AG04450 (cell line): ENCODE measurements at regions not wholly inside any gene's neighbourhood (a gene's known extent, or its start where the extent isn't known, plus 50 kb on each side); places are given as distances from the start of the nearest gene placed in this dataset.
A peak's percentile ranks its signal among the peaks of the same experiment; 100 is the strongest.
"Not testable (repeated sequence)": the region's sequence is repeated elsewhere in the genome, so short reads cannot be mapped to it uniquely, and the experiment has no call there.

ENCODE experiments used
- CTCF ChIA-PET: fragments of 300-600, 350-600 bp; formaldehyde crosslinking; extraction: SDS; loops from one replicate; lab custom pipeline; 2022; ENCODE audit warnings: antibody characterized with exemption, inconsistent platforms; lab: Charles Lee
- POLR2A ChIA-PET: fragments of 350-600 bp; formaldehyde crosslinking; extraction: SDS; loops from one replicate; lab custom pipeline; 2021; ENCODE audit warnings: antibody characterized with exemption, inconsistent platforms; lab: Yijun Ruan, JAX
- DNase-seq: peaks from one replicate; pipeline ENCODE4 v3.0.0-alpha.2; 2011; ENCODE audit warnings: low read depth, low spot score
- H3K27ac ChIP-seq: one replicate; pipeline ENCODE4 v1.5.1; 2012; ENCODE audit warnings: low read depth, low read length, control low read depth
- H3K27me3 ChIP-seq: one replicate; pipeline ENCODE4 v1.6.0; 2012; ENCODE audit warnings: low read length; ENCODE audit not compliant: control insufficient read depth, insufficient read depth
- H3K4me3 ChIP-seq: 2 replicates; pipeline ENCODE4 v1.5.1; 2011; ENCODE audit warnings: mild to moderate bottlenecking, low read depth, low read length, control low read depth
- H3K9me3 ChIP-seq: 2 replicates; pipeline ENCODE4 v1.5.1; 2012; ENCODE audit warnings: low read length; ENCODE audit not compliant: control insufficient read depth, insufficient read depth
- TF ChIP-seq, protein P1 (sequence below): IDR thresholded peaks from 2 replicates; pipeline ENCODE4 v1.5.1; 2011; ENCODE audit warnings: low read depth, low read length, control low read depth, inconsistent platforms

DNA sequence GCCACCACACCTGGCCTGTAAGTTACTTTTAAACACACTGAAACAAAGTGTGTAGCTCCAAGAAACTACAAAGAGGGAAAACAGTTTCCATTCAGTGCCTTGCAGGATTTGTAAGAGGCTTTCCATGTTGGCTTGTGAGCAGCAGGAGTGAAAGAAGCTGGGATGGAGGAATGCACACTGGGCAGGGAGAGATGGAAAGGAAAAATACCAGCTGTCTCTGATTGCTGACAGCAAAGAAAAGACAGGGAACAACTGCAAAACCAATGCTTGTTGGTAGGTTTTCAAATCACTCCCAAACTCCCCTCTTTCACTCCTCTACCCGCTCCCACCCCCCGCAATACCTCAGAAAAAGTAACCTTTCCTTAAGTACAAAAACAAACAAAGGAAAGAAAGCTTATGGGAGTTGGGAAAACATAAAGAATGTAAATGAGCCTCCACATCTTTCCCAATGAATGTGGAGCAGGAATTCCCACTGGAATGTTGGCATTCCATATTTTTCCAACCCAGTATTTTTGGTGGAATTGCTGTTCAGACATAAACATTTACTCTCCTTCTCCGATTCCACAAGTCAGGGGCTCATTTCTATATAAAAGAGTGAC lies 166.1 kb downstream of the THBS2 start:
- Histone ChIP-seq H3K27me3 (no peaks in the 10 kb centered on the region), H3K4me3 (no peak overlapping the region), H3K27ac (peak overlapping the region; percentile 59), H3K9me3 (peaks cover 17% of the 10 kb centered on the region)
- CTCF ChIA-PET = no interaction called here
- POLR2A ChIA-PET = interaction anchor here (0.9 to 1.5 kb wide), 5 partner anchors 10 to 127 kb away, joined by 3 to 16 read pairs (median 3); no protein-coding TSS in a partner anchor
- TF ChIP-seq, protein P1, sequence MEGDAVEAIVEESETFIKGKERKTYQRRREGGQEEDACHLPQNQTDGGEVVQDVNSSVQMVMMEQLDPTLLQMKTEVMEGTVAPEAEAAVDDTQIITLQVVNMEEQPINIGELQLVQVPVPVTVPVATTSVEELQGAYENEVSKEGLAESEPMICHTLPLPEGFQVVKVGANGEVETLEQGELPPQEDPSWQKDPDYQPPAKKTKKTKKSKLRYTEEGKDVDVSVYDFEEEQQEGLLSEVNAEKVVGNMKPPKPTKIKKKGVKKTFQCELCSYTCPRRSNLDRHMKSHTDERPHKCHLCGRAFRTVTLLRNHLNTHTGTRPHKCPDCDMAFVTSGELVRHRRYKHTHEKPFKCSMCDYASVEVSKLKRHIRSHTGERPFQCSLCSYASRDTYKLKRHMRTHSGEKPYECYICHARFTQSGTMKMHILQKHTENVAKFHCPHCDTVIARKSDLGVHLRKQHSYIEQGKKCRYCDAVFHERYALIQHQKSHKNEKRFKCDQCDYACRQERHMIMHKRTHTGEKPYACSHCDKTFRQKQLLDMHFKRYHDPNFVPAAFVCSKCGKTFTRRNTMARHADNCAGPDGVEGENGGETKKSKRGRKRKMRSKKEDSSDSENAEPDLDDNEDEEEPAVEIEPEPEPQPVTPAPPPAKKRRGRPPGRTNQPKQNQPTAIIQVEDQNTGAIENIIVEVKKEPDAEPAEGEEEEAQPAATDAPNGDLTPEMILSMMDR = no peak
- DNase-seq = no peak

DNA sequence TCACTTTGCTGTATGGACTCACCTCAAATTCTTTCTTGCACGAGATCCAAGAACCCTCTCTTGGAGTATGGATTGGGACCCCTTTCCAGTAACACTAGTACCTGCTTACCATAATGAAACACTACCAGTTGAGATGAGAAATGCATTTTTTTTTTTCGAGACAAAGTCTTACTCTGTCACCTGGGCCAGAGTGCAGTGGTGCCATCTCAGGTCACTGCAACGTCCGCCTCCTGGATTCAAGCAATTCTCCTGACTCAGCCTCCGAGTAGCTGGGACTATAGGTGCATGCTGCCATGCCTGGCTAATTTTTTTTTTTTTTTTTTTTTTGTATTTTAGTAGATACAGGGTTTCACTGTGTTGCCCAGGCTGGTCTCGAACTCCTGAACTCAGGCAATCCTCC lies 167.0 kb downstream of the THBS2 start:
- not testable (repeated sequence) for DNase-seq, H3K27ac ChIP-seq, H3K4me3 ChIP-seq, H3K27me3 ChIP-seq
- CTCF ChIA-PET = interaction anchor here (0.6 kb wide), 1 partner anchor 693 kb away, joined by 3 read pairs; no protein-coding TSS in a partner anchor
- H3K9me3 ChIP-seq = peaks cover 17% of the 10 kb centered on the region
- POLR2A ChIA-PET = interaction anchor here (1.0 to 1.5 kb wide), 4 partner anchors 11 to 128 kb away, joined by 3 to 16 read pairs (median 4); no protein-coding TSS in a partner anchor

DNA sequence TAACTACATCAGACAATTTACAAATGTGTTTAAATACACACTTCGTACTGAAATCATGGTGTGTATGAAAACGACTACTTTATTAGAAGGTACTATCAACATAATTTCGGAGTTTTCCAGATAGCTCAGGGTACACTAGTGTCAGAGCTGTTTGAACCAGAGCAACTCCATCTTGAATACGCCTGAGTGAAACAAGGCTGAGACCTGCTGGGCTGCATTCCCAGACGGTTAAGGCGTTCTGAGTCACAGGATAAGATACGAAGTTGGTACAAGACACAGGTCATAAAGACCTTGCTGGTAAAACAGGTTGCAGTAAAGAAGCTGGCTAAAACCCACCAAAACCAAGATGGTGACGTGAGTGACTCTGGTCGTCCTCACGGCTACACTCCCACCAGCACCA lies 167.6 kb downstream of the THBS2 start:
- no peak overlapping the region for H3K4me3 ChIP-seq
- ChIA-PET POLR2A (no interaction called here), CTCF (no interaction called here)
- H3K27ac ChIP-seq = no peak overlapping the region
- H3K9me3 ChIP-seq = peaks cover 14% of the 10 kb centered on the region
- no peaks in the 10 kb centered on the region for H3K27me3 ChIP-seq
- DNase-seq = no peak
- TF ChIP-seq, protein P1 = no peak

DNA sequence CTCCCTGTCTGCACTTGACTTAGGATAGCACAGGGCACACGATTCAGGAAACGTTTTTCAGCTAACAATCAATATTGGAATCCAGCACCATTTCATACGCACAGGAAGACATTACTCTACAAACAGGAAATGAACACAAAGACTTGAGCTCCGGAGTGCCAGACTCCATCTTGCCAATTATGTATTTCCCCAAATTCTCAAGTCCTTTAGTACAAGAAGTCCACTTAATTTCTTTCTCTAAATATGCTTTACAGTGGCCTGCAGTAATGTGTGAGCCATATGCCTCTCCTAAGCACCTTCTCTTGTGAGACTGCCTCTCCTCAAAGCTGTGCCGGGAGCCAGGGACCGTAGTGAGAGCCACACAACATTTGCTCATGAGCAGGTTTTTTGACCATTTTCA lies 168.2 kb downstream of the THBS2 start:
- TF ChIP-seq, protein P1 = no peak
- ChIA-PET CTCF (no interaction called here), POLR2A (no interaction called here)
- H3K27ac ChIP-seq = no peak overlapping the region
- no peak for DNase-seq
- H3K9me3 ChIP-seq = peaks cover 9% of the 10 kb centered on the region
- no peaks in the 10 kb centered on the region for H3K27me3 ChIP-seq
- no peak overlapping the region for H3K4me3 ChIP-seq

DNA sequence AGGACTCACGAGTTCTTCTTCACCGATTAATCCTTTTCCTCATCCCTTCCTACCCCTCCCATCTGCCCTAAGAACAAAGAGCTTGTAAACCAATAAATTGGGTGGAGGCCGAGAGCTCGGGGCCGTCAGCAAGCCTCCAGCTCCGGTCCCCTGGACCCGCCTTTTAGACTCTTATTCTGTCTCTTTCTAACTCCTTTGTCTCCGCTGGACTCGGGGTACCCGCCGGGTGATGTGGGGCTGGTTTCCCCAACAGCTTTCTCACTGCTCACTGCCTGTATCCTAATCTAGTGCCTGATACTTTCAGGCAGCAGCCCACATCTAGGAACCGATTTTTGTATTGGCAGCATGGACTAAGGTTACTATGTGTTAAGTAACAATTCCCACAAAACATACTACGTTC lies 169.1 kb downstream of the THBS2 start:
- POLR2A ChIA-PET, CTCF ChIA-PET, H3K27ac ChIP-seq, H3K9me3 ChIP-seq, H3K4me3 ChIP-seq, H3K27me3 ChIP-seq, DNase-seq: not testable (repeated sequence)

DNA sequence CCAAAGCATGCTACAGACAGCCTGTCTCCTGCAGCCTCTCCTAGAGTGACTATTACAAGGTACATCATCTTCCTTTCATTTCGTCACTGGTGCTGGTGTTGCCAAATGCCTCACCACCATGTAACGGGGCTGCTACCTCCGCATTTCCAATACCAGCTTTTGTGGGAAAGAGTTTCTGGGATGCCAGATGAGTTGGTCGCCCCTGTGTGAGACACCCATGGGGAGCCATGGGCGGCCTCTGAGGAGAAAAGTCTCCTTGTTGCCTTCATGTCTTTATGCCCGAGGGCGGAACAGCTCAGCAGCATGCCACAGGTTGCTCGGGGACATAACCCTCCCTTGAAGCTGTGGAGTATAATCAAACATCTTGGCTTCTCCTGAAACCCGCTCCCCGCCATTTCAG lies 169.6 kb downstream of the THBS2 start:
- ChIA-PET CTCF (no interaction called here), POLR2A (no interaction called here)
- Histone ChIP-seq H3K9me3 (peaks cover 8% of the 10 kb centered on the region), H3K27ac (no peak overlapping the region), H3K4me3 (no peak overlapping the region), H3K27me3 (no peaks in the 10 kb centered on the region)
- DNase-seq = no peak
- TF ChIP-seq, protein P1 = no peak
